ENCODE measurements at regions not wholly inside any gene's neighbourhood (a gene's known extent, or its start where the extent isn't known, plus 50 kb on each side); places are given as distances from the start of the nearest gene placed in this dataset.

- H3K36me3 ChIP-seq (ENCODE audit: insufficient read depth): no peaks in the 10 kb centered on the region
- no peaks in the 10 kb centered on the region for H4K20me1 ChIP-seq (ENCODE audit: insufficient read depth)
- no peaks in the 10 kb centered on the region for H3K4me1 ChIP-seq (ENCODE audit: low read depth, poor library complexity, severe bottlenecking)
- no peak for TF ChIP-seq CTCF (conservative IDR thresholded peaks at IDR 0.05; ENCODE audit: low read depth, low read length)
- no peak overlapping the region for H2AFZ ChIP-seq (ENCODE audit: low read depth)
- no peak overlapping the region for H3K4me3 ChIP-seq (IDR thresholded peaks at IDR 0.05; ENCODE audit: insufficient read depth, low read depth, low read length)
- H3K79me2 ChIP-seq (ENCODE audit: insufficient read depth, low read depth): no peaks in the 10 kb centered on the region
- H3K27me3 ChIP-seq (ENCODE audit: insufficient read depth, low read depth): no peaks in the 10 kb centered on the region
- H3K27ac ChIP-seq: no peak overlapping the region
- H3K9ac ChIP-seq: no peak overlapping the region
- no peak overlapping the region for H3K4me2 ChIP-seq
Observed at GRCh38 chr13:74084375-74084935, 49.7 kb downstream of the KLF12 start.

- Histone ChIP-seq H3K4me2 (no peak overlapping the region), H3K4me1 (ENCODE audit: low read depth, poor library complexity, severe bottlenecking) (no peaks in the 10 kb centered on the region), H2AFZ (ENCODE audit: low read depth) (no peak overlapping the region), H3K27me3 (ENCODE audit: insufficient read depth, low read depth) (no peaks in the 10 kb centered on the region), H3K79me2 (ENCODE audit: insufficient read depth, low read depth) (no peaks in the 10 kb centered on the region), H3K9ac (no peak overlapping the region), H3K27ac (no peak overlapping the region), H3K4me3 (IDR thresholded peaks at IDR 0.05; ENCODE audit: insufficient read depth, low read depth, low read length) (no peak overlapping the region), H4K20me1 (ENCODE audit: insufficient read depth) (no peaks in the 10 kb centered on the region), H3K36me3 (ENCODE audit: insufficient read depth) (no peaks in the 10 kb centered on the region)
- TF ChIP-seq CTCF (conservative IDR thresholded peaks at IDR 0.05; ENCODE audit: low read depth, low read length): no peak
Observed at GRCh38 chr13:74082741-74083160, 51.5 kb downstream of the KLF12 start.

- H3K4me2 ChIP-seq: no peak overlapping the region
- no peak overlapping the region for H3K9ac ChIP-seq
- no peaks in the 10 kb centered on the region for H3K36me3 ChIP-seq (ENCODE audit: insufficient read depth)
- H3K4me3 ChIP-seq (IDR thresholded peaks at IDR 0.05; ENCODE audit: insufficient read depth, low read depth, low read length): no peak overlapping the region
- no peak for TF ChIP-seq CTCF (conservative IDR thresholded peaks at IDR 0.05; ENCODE audit: low read depth, low read length)
- H3K4me1 ChIP-seq (ENCODE audit: low read depth, poor library complexity, severe bottlenecking): no peaks in the 10 kb centered on the region
- H2AFZ ChIP-seq (ENCODE audit: low read depth): no peak overlapping the region
- no peaks in the 10 kb centered on the region for H3K79me2 ChIP-seq (ENCODE audit: insufficient read depth, low read depth)
- no peaks in the 10 kb centered on the region for H4K20me1 ChIP-seq (ENCODE audit: insufficient read depth)
- H3K27me3 ChIP-seq (ENCODE audit: insufficient read depth, low read depth): no peaks in the 10 kb centered on the region
- no peak overlapping the region for H3K27ac ChIP-seq
Observed at GRCh38 chr13:74080762-74081161, 53.4 kb downstream of the KLF12 start.

- no peak for TF ChIP-seq CTCF (conservative IDR thresholded peaks at IDR 0.05; ENCODE audit: low read depth, low read length)
- H3K36me3 ChIP-seq (ENCODE audit: insufficient read depth): no peaks in the 10 kb centered on the region
- H4K20me1 ChIP-seq (ENCODE audit: insufficient read depth): no peaks in the 10 kb centered on the region
- no peaks in the 10 kb centered on the region for H3K4me1 ChIP-seq (ENCODE audit: low read depth, poor library complexity, severe bottlenecking)
- no peak overlapping the region for H3K27ac ChIP-seq
- no peaks in the 10 kb centered on the region for H3K79me2 ChIP-seq (ENCODE audit: insufficient read depth, low read depth)
- H3K4me3 ChIP-seq (IDR thresholded peaks at IDR 0.05; ENCODE audit: insufficient read depth, low read depth, low read length): no peak overlapping the region
- no peak overlapping the region for H2AFZ ChIP-seq (ENCODE audit: low read depth)
- H3K4me2 ChIP-seq: no peak overlapping the region
- H3K9ac ChIP-seq: no peak overlapping the region
- H3K27me3 ChIP-seq (ENCODE audit: insufficient read depth, low read depth): no peaks in the 10 kb centered on the region
Observed at GRCh38 chr13:74077792-74078191, 56.4 kb downstream of the KLF12 start.
